GM21515 (cell line): ENCODE measurements at regions not wholly inside any gene's neighbourhood (a gene's known extent, or its start where the extent isn't known, plus 50 kb on each side); places are given as distances from the start of the nearest gene placed in this dataset.
"Not testable (repeated sequence)": the region's sequence is repeated elsewhere in the genome, so short reads cannot be mapped to it uniquely, and the experiment has no call there.

Source experiments
- ATAC-seq: cut with Tn5 transposase; IDR thresholded peaks from one replicate; pipeline ENCODE4 v1.9.1; 2021; ENCODE audit not compliant: unreplicated experiment

DNA sequence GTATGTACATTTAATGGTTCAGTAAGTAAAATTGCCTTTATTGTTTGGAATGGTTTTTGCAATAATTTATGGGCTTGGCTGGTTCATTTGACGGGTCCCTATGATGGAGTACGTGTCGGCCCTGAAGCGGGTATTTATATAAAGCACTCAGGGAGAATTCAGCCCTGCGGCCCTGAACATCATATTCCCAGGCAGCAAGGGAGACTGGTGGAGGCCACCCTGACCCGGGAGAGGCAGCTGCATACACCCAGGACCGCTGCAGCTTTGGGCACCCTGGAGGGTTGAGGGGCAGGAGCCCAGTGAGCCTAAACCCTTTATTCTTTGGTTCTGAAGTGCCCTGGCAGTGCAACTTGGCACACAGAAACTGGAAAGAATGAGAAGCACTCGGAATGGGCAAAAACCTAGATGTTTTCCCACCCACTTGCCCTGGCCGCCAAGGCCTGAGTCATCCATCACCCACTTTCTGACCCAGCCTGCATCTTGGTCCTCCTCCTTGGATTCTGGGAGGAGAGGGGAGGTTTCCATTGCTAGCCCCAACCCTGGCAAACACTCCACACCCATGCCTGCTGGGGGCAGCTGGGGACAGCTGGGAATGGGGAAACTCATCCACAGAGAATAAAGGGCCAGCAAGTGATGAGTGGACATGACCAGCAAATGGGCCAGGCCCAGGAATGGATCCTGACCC lies 162.2 kb upstream of the TNRC6C start:
- no peak for ATAC-seq

DNA sequence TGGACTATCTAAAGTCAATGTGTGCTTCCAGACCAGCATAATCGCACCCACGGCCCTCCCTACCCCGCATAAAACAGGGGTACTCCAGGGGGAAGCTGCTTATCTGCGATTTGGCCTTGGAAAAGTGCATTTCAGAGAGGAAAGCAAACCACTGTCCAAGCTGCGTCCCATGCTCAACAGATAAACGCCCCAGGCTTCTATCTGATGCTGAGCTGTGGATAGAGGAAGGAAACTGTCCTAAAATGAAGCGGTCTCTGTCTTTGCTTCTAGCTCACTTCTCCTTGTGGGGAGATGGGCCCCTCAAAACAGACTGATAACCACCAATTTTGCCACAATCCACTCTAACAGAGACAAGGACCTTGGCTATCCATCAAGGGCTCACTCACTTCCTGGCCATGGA lies 160.5 kb upstream of the TNRC6C start:
- no peak for ATAC-seq

DNA sequence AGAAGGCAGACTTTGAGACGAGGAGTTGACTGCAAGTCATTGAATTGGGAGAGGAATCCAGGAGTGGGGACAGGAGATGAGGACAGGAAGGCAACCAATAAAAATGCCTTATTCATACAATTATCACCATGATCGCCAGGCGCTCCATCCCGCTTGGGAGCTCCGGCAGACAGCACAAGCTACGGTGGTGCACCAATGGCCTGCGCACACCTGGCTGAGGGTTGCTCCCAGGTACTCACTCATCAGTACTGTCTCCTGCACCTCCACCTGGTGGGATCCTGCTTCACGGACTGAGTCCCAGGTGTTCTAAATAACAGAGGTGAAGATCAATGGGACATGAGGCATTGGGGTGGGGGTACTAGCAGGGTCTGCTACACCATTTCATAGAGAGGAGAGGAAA lies 160.0 kb upstream of the TNRC6C start:
- ATAC-seq = no peak

DNA sequence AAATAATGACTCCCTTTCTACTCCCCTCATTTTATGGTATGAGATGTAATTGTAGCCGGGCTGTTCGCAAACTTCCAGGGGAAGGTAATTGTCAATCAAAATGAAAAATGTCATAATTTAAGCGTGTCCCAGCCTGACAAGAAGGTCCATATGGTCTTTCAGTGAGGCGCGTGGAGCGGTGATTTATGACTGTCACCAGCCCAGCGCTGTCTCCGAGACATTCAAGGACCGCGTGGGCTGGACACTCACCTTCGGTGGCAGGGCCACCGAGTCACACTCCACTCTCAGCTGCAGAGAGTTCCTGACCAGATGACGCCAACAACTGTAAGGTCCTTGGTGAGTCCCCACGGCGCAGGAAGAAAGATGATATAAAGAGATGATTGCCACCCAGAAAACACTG lies 157.7 kb upstream of the TNRC6C start:
- no peak for ATAC-seq

DNA sequence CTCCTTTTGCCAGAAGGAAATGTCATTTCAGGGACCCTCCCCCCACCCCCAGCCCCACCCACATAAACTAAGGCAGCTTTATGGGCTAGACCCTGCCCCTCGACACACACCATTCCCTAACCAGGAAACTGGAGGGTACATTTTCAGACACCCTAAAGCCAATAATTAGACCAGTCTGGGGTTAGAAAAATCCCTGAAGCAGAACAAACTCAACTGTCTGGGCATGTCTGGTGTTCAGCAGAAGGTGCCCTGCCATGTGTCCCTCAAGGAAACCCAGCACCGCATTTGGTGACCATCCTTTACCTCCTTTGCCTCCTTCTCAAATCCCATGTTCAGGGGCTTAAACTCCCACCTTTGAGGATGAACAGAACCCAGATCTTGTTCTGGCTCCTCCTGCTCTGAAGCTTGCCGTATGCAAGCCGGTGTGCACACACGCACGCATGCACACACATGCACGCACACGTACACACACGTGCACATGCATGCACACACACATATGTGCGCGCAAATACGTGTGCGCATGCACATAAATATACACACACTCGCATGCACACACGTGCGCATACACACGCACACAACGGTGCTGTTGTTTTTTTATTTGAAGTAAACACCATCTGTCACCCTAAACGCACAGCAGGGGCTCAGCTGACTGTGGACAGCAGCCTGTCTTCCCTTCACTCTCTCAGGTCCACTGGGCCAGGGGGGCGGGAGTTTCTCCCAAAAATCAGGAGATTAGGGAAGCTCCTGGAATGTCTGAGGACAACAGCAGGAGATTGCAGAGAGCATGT lies 156.8 kb upstream of the TNRC6C start:
- ATAC-seq = no peak

DNA sequence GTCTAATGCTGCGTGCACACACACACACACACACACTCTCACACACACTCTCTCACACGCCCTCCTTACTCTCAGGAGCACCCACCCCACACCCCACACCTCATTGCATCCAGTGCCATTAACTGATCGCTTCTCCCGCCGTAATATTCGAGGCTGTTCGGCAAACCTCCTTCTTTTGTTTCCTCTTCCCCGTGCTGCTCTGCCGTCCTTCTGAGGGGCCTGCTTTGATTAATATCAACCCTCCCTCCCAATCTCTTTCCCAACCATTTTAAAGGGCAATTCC lies 156.2 kb upstream of the TNRC6C start:
- no peak for ATAC-seq

DNA sequence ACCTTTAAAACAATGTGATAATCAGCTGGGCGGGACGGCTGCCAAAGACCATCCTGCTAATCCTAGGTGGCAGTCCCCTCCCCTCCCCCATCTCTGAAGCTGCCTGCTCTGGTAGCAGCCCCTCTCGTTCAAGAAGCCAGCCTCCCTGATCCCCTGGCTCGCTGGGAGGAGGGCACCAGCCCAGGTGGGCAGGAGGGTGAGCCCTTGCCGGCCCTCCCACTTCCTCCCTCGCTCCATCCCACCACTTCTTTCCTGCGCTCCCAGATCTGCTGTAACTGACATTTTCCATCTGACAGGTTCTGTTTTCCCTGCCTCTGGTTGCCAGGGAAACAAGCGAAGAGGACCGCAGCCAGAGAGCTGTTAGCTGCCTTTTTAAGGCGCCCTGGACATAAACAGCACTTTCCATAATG lies 155.7 kb upstream of the TNRC6C start:
- ATAC-seq = no peak

DNA sequence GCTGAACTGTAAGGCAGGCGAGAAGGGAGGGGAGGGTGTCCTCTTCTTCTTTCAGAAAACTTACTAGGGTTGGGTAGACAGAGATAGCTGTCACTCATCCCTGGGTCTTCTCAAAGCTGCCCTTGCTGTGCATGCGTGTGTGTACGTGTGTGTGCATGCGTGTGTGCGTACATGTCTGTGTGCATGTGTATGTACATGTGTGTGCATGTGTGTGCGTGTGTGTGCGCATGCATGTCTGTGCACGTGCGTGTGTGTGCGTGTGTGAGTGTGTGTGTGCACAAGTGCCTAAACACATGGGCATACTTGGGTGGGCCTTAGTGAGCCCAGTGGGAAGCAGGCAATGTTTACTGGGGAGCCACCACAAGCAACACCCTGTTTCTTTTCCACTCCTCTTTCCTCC lies 154.8 kb upstream of the TNRC6C start:
- ATAC-seq = no peak

DNA sequence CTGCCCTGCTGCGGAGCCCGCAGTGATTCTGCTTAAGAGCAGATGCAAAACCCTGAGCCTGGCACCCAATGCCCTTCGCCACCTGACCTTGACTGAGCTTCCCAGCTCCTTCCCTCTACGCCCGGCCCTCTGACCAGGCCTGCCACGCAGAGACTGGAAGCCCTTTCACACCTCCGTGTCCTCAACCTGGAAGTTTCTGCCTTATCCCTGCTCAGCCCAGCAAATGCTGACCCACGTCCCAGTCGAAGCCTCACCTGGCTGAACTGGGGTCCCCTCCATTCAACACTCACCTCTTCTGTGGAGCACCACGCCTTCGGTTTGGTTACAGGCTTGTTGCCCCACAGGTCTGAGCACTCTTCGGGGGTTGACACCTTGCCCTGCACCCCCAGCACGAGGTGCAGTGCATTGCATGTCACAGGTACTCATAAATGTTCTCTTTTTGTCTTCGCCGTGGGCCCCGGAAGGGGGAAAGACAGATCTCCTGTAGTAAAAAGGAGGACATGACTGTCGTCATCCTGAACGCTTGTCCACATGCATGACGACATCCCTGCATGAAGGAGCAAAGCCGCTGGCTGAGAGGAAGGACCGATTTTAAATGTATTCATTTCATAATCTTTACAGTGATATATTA lies 153.6 kb upstream of the TNRC6C start:
- no peak for ATAC-seq

DNA sequence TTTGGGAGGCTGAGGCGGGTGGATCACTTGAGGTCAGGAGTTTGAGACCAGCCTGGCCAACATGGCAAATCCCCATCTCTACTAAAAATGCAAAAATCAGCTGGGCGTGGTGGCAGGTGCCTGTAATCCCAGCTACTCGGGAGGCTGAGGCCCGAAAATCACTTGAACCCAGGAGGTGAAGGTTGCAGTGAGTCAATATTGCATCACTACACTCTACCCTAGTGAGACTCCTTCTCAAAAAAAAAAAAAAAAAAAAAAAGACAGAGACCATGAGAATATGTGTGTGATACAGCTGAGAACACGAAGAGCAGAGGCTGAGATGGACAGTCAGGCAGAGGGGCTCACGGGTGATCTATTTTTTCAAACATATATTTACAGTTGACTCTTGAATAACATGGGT lies 152.5 kb upstream of the TNRC6C start:
- not testable (repeated sequence) for ATAC-seq

DNA sequence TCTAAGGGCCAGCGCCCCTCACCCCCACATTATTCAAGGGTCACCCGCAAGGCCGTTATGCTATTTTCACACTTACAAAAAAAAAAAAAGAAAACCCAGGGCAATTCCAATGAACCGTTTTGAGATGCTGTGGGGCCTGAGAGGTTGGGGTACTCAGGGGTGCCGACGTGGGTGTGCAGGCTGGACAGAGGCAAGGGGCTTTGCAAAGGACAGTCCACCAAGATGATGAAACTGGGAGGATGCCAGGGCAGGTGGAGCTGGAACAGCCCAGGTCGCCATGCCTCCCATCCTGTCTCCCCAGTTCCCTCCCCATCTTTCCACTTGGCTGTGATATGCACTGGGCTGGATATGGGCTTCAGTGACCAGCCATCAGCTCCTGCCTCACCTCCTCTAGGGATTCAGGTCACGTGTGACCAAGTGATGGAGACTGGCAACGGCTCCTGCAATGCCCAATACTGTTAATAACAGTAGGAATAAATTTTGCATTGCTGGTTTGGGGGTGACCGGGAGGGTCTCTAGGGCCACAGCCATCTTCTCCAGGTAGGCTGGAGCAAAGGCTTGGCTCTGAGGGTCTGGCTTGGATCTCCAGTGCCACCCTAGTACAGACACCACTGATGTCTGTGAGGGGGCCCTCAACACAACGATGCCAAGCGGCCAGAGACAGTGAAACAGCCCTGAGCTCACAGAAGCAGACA lies 151.3 kb upstream of the TNRC6C start:
- ATAC-seq = no peak

DNA sequence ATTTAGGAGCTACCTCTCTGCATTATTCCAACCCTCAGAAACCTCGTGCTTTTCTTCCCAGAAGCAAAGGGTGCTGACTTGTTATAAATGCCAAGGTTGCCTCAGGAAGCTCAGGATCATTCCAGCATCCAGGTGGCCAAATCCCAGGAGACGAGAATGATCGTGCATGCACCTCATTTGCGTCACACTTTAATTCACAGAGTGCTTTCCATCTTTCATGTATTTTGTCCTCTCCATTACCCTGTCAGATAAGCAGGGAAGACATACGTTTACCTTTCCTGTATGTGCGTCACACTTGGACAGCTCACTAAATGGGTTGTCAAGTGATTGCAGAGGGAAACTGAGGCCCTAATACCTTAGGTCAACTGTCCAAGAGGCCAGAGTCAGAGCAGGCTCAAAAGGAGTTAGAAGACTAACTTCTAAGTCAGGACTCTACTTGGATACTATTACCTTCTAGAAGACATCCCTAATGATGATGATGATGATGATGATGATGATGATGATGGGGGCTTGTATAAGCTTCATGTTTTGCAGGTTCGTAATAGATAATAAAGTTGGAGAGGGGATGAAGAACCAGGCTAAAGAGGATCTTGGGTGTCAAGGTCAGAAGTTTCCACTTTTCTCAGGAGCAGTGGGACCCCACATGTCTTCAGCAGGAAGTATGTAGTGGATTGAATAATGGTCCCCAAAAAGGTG lies 150.6 kb upstream of the TNRC6C start:
- ATAC-seq = no peak

DNA sequence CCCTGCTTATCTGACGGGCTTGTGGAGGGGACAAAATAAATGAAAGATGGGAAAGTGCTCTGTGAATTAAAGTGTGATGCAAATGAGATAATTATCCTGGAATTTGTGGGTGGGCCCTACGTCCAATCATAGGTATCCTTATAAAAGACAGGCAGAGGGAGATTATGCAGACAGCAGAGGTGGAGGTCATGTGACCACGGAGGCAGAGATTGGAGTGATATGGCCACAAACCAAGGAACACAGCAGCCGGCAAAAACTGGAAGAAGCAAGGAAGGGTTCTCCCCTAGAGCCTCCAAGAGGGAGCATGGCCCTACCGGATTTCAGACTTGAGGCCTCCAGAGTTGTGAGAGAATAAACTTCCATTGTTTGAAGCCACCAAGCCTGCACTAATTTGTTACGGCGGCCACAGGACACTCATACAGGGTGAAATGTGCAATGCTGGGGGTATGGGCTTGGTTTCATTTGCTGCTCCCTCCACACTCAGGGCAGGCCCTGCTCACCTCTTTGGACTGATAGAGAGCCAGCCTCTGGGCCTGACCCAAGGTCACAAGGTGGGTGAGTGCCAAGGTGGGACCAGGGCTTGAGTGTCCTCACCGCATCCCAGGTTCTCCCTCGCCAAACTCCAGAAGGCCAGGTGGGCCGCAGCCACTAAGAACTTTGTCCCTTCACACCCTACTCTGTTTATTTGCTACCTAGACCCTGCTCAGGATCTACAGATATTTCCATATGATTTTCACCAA lies 149.6 kb upstream of the TNRC6C start:
- no peak for ATAC-seq

DNA sequence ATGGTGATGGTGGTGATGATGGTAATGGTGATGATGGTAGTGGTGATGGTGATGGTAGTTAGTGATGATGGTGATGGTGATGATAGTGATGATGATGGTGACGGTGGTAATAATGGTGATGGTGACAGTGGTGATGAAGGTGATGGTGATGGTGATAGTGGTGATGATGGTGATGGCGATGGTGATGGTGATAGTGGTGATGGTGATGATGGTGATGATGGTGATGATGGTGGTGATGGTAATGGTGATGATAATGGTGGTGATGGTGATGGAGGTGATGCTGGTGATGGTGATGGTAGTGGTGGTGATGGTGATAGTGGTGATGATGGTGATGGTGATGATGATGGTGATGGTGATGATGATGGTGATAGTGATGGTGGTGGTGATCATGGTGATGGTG lies 148.7 kb upstream of the TNRC6C start:
- no peak for ATAC-seq

DNA sequence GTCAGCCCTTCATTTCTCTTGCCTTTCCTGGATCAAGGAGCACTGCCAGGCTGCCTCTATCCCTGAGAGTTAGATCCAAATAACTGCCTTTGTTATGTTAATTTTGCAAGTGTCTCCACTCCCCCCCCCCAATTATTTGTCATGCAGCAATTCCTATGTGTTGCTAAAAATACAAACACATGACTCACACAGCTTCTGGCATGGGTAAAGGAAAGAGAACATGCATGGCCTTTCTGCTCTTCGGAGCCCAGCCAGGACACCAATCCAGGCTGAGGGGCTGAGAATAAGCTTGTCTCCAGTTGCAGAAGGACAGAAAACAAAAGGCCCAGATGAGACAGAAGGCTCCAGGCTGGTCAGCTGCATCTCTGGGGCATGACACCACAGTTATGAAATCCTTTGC lies 148.0 kb upstream of the TNRC6C start:
- no peak for ATAC-seq

DNA sequence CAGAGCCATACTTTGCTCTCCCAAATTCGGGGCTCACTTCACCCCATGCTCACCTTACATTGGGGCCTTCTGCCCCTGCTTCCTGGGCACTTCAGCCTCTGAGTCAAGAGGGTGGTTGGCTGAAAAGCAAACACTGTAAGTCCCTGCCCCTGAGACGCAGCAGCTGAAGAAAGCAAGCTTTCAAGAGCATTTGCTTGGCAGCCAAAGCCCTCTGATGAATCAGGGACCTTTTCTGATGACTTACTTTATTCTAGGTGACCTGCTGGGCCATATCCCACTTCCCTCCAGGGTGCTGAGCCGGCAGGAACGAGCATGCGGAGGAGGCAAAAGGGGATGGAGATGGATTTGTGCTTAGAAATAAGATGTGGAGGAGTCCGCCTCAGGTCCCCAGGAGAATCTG lies 147.0 kb upstream of the TNRC6C start:
- no peak for ATAC-seq

DNA sequence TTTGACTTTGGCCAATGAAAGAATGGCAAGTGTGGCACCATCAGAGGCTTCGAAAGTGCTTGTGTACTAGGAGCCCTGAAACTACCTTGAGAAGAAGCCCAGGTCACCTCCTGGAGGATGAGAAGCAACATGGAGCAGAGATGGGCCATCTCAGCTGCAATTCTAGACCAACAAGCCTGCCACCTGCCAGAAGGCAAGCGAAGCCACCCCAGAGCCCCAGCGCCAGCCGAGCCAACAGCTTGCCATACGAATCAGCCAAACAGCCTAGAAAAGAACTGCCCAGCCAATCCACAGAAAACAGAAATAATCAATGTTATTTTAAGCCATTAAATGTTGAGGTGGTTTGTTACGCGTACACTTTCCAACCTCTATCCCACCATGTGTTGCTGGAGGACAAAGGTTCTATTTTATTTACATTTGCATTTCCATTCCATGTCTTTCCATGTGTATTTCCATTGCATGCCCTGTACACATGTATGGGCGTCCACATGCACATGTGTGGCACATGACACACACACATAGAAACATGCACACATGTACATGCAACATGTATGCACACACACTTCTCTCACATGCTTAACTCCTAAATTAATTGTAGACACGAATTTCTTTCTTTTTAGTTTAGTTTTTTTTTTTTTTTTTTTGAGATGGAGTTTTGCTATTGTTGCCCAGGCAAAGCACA lies 144.3 kb upstream of the TNRC6C start:
- ATAC-seq = no peak

DNA sequence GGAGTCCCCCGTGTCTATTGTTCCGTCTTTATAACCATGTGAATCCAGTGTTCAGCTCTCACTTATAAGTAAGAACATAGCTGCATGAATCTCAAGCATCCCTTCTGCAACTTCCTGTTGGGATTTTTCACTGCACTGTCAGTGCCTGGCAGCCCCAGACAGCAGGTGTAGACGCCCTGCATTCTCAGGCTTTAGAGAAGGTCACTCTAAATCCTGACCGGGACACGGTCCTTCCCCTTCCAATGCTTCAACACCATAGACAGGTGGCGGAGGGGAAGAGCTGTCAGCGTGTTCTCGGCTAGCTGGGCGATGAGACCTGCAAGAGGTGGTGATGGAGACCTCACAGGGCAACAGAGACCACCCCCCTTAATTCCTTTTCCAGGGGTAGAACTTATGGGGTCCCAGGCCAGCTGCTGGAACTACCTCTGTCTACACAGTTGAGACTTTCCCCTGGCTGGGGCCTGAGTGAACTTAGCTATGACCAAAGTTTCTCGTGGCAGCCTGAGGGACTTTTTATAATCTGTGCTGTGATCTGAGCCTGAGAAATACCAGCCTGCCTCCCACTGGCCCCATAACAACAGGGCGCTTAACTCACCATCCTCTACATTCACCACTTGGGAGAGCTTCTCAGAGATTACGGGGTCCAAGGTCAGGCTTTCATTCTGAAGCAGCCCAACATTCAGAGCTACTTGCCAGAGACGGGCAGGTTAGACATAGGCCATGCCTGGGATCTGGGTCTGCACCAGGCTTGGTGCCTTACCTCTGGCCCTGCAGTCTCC lies 143.2 kb upstream of the TNRC6C start:
- no peak for ATAC-seq

DNA sequence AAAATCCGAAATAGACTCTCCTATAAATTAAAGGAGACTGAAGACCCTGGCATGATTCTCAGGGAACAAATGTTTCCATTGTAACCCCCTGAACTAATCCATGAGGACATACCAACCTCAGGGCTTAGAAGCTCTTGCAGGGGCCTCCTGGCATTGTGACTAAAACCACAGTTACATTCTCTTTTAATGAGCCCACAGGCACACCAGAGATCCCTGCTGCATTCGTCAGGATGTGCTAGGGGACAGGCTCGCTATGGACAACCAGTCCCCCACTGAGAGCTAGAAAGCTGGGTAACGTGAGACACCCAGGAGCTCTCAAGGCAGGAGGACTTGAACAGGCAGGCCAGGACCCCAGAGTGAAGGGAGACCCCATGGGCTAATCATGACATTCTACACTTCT lies 140.6 kb upstream of the TNRC6C start:
- ATAC-seq = no peak
